DMS79 (cell line): ENCODE measurements at regions not wholly inside any gene's neighbourhood (a gene's known extent, or its start where the extent isn't known, plus 50 kb on each side); places are given as distances from the start of the nearest gene placed in this dataset.

Source experiments
- DNase-seq: peaks from one replicate; lab custom pipeline; 2025; lab: John Stamatoyannopoulos, UW

GRCh38 chr18:33957707-33958106 is 267.0 kb downstream of the NOL4 start:
- no peak for DNase-seq

- no peak for DNase-seq
Observed at GRCh38 chr18:33951031-33951430, 273.7 kb downstream of the NOL4 start.

- no peak for DNase-seq
Observed at GRCh38 chr18:33946336-33946735, 278.4 kb downstream of the NOL4 start.

GRCh38 chr18:33944493-33944892 is 280.2 kb downstream of the NOL4 start:
- DNase-seq: no peak

GRCh38 chr18:33937270-33937816 is 287.4 kb downstream of the NOL4 start:
- DNase-seq: no peak

GRCh38 chr18:33934258-33934657 is 290.5 kb downstream of the NOL4 start:
- DNase-seq: no peak

- no peak for DNase-seq
Observed at GRCh38 chr18:33928231-33928630, 296.5 kb downstream of the NOL4 start.

- DNase-seq: no peak
Observed at GRCh38 chr18:33924576-33924975, 300.1 kb downstream of the NOL4 start.

GRCh38 chr18:33923980-33924379 is 300.7 kb downstream of the NOL4 start:
- no peak for DNase-seq

- DNase-seq: no peak
Observed at GRCh38 chr18:33918571-33918970, 306.1 kb downstream of the NOL4 start.

- no peak for DNase-seq
Observed at GRCh38 chr18:33916200-33916599, 308.5 kb downstream of the NOL4 start.

GRCh38 chr18:33914399-33914798 is 310.3 kb downstream of the NOL4 start:
- no peak for DNase-seq

GRCh38 chr18:33906046-33906445 is 318.7 kb downstream of the NOL4 start:
- no peak for DNase-seq

GRCh38 chr18:33901894-33902512 is 322.7 kb downstream of the NOL4 start:
- no peak for DNase-seq

- DNase-seq: no peak
Observed at GRCh38 chr18:33900638-33901037, 322.6 kb downstream of the ASXL3 start.

GRCh38 chr18:33898427-33898826 is 320.4 kb downstream of the ASXL3 start:
- no peak for DNase-seq

GRCh38 chr18:33878213-33878612 is 300.2 kb downstream of the ASXL3 start:
- DNase-seq: no peak

GRCh38 chr18:33875029-33875565 is 297.1 kb downstream of the ASXL3 start:
- no peak for DNase-seq

GRCh38 chr18:33873112-33873511 is 295.1 kb downstream of the ASXL3 start:
- DNase-seq: no peak

GRCh38 chr18:33871363-33872025 is 293.5 kb downstream of the ASXL3 start:
- DNase-seq: no peak

- no peak for DNase-seq
Observed at GRCh38 chr18:33870059-33870458, 292.0 kb downstream of the ASXL3 start.

- no peak for DNase-seq
Observed at GRCh38 chr18:33866386-33866785, 288.4 kb downstream of the ASXL3 start.

- DNase-seq: no peak
Observed at GRCh38 chr18:33863912-33864311, 285.9 kb downstream of the ASXL3 start.

- DNase-seq: no peak
Observed at GRCh38 chr18:33854827-33855139, 276.8 kb downstream of the ASXL3 start.
